ENCODE measurements at regions not wholly inside any gene's neighbourhood (a gene's known extent, or its start where the extent isn't known, plus 50 kb on each side); places are given as distances from the start of the nearest gene placed in this dataset.

DNA sequence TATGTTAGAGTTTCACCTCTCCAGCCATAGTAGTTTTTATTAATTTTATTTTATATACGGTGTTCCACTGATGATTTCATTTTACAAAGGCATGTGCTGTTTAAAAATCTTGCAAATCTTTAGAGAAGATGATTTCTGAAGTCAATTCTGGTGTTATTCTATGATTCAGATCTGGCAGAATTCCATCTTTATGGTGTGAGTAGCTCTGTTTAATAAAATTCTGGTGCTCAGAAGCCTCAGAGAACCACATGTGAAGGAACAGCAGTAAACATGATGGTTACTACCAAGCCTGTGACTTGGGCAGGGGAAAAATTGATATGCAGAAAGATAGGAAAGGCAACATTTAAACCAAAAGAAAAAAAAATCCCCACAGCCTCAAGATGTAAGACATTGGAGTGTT is 299.7 kb downstream of the NPR3 start:
- Histone ChIP-seq H3K9ac (ENCODE audit: low read length) (no peak overlapping the region), H4K20me1 (ENCODE audit: insufficient read depth, low read length) (no peaks in the 10 kb centered on the region), H3K79me2 (ENCODE audit: low read length) (no peaks in the 10 kb centered on the region)

GRCh38 chr5:33011801-33012200 is 300.7 kb downstream of the NPR3 start:
- H3K9me3 ChIP-seq (ENCODE audit: insufficient read depth, low read length) = no peaks in the 10 kb centered on the region
- no peaks in the 10 kb centered on the region for H3K4me1 ChIP-seq (ENCODE audit: low read length)
- no peaks in the 10 kb centered on the region for H3K36me3 ChIP-seq (replicated peaks; ENCODE audit: low read depth, low read length)
- no peak overlapping the region for H3K9ac ChIP-seq (ENCODE audit: low read length)
- no peaks in the 10 kb centered on the region for H3K79me2 ChIP-seq (ENCODE audit: low read length)
- H3K4me3 ChIP-seq (ENCODE audit: low read length) = no peak overlapping the region
- H3K27me3 ChIP-seq (ENCODE audit: low read depth, low read length) = no peaks in the 10 kb centered on the region
- H3K4me2 ChIP-seq (ENCODE audit: low read length) = no peak overlapping the region
- no peak overlapping the region for H2AFZ ChIP-seq (ENCODE audit: low read depth, low read length)
- TF ChIP-seq EZH2phosphoT487 (IDR thresholded peaks at IDR 0.05; ENCODE audit: low read depth) = no peak
- TF ChIP-seq, protein P1, sequence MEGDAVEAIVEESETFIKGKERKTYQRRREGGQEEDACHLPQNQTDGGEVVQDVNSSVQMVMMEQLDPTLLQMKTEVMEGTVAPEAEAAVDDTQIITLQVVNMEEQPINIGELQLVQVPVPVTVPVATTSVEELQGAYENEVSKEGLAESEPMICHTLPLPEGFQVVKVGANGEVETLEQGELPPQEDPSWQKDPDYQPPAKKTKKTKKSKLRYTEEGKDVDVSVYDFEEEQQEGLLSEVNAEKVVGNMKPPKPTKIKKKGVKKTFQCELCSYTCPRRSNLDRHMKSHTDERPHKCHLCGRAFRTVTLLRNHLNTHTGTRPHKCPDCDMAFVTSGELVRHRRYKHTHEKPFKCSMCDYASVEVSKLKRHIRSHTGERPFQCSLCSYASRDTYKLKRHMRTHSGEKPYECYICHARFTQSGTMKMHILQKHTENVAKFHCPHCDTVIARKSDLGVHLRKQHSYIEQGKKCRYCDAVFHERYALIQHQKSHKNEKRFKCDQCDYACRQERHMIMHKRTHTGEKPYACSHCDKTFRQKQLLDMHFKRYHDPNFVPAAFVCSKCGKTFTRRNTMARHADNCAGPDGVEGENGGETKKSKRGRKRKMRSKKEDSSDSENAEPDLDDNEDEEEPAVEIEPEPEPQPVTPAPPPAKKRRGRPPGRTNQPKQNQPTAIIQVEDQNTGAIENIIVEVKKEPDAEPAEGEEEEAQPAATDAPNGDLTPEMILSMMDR (IDR thresholded peaks at IDR 0.05; ENCODE audit: low read depth, low read length) = no peak
- no peaks in the 10 kb centered on the region for H4K20me1 ChIP-seq (ENCODE audit: insufficient read depth, low read length)
- no peak overlapping the region for H3K27ac ChIP-seq (ENCODE audit: low read length)

More for the DNA sequence above, 299.7 kb downstream of the NPR3 start:
- Histone ChIP-seq H3K9me3 (ENCODE audit: insufficient read depth, low read length) (no peaks in the 10 kb centered on the region), H2AFZ (ENCODE audit: low read depth, low read length) (no peak overlapping the region), H3K36me3 (replicated peaks; ENCODE audit: low read depth, low read length) (no peaks in the 10 kb centered on the region), H3K27me3 (ENCODE audit: low read depth, low read length) (no peaks in the 10 kb centered on the region), H3K4me1 (ENCODE audit: low read length) (no peaks in the 10 kb centered on the region), H3K4me3 (ENCODE audit: low read length) (no peak overlapping the region), H3K27ac (ENCODE audit: low read length) (no peak overlapping the region), H3K4me2 (ENCODE audit: low read length) (no peak overlapping the region)
- TF ChIP-seq, protein P1 (IDR thresholded peaks at IDR 0.05; ENCODE audit: low read depth, low read length) = no peak
- TF ChIP-seq EZH2phosphoT487 (IDR thresholded peaks at IDR 0.05; ENCODE audit: low read depth) = no peak

GRCh38 chr5:33023649-33024048 is 312.5 kb downstream of the NPR3 start:
- Histone ChIP-seq H3K27me3 (ENCODE audit: low read depth, low read length) (no peaks in the 10 kb centered on the region), H3K9ac (ENCODE audit: low read length) (no peak overlapping the region), H3K4me3 (ENCODE audit: low read length) (no peak overlapping the region), H3K36me3 (replicated peaks; ENCODE audit: low read depth, low read length) (no peaks in the 10 kb centered on the region), H3K9me3 (ENCODE audit: insufficient read depth, low read length) (no peaks in the 10 kb centered on the region), H3K79me2 (ENCODE audit: low read length) (no peaks in the 10 kb centered on the region), H3K4me1 (ENCODE audit: low read length) (no peaks in the 10 kb centered on the region), H4K20me1 (ENCODE audit: insufficient read depth, low read length) (no peaks in the 10 kb centered on the region), H2AFZ (ENCODE audit: low read depth, low read length) (no peak overlapping the region), H3K27ac (ENCODE audit: low read length) (no peak overlapping the region), H3K4me2 (ENCODE audit: low read length) (no peak overlapping the region)
- TF ChIP-seq EZH2phosphoT487 (IDR thresholded peaks at IDR 0.05; ENCODE audit: low read depth) = no peak
- TF ChIP-seq, protein P1 (IDR thresholded peaks at IDR 0.05; ENCODE audit: low read depth, low read length) = no peak

DNA sequence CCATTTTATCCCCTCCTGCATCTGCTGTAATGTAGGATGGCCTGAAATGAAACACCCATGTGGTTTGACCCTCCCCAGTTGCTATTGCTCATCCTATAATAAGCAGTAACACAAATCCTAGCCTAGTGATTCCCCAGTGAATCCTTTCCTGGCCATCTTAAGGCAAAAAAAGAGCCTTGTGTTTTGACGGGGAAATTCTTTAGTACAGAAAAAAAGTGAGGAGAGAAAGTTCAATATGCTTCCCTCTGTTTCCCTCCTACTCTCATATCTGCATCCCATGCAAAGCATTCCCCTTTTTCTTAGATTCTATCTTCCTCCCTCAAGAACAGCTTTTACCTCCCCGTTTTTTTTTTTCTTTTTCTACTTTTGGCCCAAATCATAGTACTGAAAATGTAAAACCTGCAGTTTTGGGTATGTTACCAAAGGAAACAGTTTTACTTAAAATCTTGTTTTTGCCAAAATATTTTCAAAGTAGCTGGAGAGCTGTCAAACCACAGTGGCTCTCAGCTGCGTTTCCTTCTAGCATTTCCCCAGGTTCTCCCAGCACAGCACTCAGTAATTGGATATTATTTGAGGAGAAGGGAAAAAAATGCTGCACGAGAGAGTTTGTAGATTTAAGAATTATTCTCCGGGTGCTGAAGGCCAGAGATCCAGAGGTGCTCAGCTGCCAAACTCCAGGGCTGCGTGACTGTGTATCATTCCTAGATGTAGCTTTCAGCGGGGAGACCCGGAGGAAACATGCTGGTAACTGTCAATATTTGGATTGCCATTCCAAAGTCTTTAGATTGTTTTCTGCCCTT is 321.4 kb downstream of the NPR3 start:
- no peak overlapping the region for H3K27ac ChIP-seq (ENCODE audit: low read length)
- TF ChIP-seq EZH2phosphoT487 (IDR thresholded peaks at IDR 0.05; ENCODE audit: low read depth) = no peak
- TF ChIP-seq, protein P1 (IDR thresholded peaks at IDR 0.05; ENCODE audit: low read depth, low read length) = no peak
- no peak overlapping the region for H2AFZ ChIP-seq (ENCODE audit: low read depth, low read length)

More for the DNA sequence above, 321.4 kb downstream of the NPR3 start:
- Histone ChIP-seq H3K79me2 (ENCODE audit: low read length) (no peaks in the 10 kb centered on the region), H3K4me3 (ENCODE audit: low read length) (no peak overlapping the region), H3K4me1 (ENCODE audit: low read length) (no peaks in the 10 kb centered on the region), H3K27me3 (ENCODE audit: low read depth, low read length) (no peaks in the 10 kb centered on the region), H3K9ac (ENCODE audit: low read length) (no peak overlapping the region), H4K20me1 (ENCODE audit: insufficient read depth, low read length) (no peaks in the 10 kb centered on the region), H3K36me3 (replicated peaks; ENCODE audit: low read depth, low read length) (no peaks in the 10 kb centered on the region), H3K9me3 (ENCODE audit: insufficient read depth, low read length) (no peaks in the 10 kb centered on the region), H3K4me2 (ENCODE audit: low read length) (no peak overlapping the region)
